Loucy (cell line): ENCODE measurements at regions not wholly inside any gene's neighbourhood (a gene's known extent, or its start where the extent isn't known, plus 50 kb on each side); places are given as distances from the start of the nearest gene placed in this dataset.

Source experiments
- EZH2phosphoT487 ChIP-seq: fragments of 200-600 bp; IDR thresholded peaks from 2 replicates; pipeline ENCODE4 v1.6.1; 2018; ENCODE audit warnings: antibody characterized with exemption, mild to moderate bottlenecking, moderate library complexity, borderline replicate concordance
- TF ChIP-seq, protein P1 (sequence below): fragments of 200-600 bp; sonication (generic); conservative IDR thresholded peaks from 2 replicates; pipeline ENCODE4 v1.5.1; 2014; ENCODE audit warnings: mild to moderate bottlenecking, antibody characterized with exemption, low read length

DNA sequence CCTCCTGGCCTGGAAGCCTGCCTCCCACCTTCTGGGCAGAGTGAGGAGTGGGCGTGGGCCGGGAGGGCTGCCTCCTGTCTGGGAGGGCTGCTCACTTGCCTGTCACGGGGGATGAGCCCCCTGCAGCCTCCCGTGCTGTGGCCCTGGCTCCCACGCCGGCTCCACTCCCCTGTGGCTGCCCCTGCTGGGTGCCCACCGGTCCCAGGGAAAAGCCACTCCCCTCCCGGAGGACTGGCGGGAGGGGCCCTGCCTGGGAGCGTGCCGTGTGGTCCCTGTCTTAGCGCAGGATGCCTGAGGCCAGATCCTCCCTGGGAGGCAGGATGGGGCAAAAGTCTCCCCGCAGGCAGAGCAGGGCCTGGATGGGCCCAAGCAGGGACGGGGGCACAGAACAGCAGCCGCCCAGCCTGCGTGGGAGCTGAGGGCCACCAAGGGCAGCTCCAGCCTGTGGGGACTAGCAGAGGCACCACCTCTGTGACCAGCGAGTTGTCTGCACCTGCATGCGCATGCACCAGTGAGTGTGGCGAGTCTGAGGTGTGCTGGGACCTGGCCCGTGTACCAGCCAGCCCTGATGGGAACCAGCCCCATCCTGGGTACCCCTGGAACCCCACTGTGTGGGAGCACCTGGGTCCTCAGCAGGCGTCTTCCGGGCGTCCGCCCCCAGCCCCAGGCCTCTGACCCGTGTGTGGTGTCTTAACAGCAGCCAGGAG, 339.9 kb downstream of the SEC14L1 start:
- TF ChIP-seq EZH2phosphoT487: no peak
- TF ChIP-seq, protein P1, sequence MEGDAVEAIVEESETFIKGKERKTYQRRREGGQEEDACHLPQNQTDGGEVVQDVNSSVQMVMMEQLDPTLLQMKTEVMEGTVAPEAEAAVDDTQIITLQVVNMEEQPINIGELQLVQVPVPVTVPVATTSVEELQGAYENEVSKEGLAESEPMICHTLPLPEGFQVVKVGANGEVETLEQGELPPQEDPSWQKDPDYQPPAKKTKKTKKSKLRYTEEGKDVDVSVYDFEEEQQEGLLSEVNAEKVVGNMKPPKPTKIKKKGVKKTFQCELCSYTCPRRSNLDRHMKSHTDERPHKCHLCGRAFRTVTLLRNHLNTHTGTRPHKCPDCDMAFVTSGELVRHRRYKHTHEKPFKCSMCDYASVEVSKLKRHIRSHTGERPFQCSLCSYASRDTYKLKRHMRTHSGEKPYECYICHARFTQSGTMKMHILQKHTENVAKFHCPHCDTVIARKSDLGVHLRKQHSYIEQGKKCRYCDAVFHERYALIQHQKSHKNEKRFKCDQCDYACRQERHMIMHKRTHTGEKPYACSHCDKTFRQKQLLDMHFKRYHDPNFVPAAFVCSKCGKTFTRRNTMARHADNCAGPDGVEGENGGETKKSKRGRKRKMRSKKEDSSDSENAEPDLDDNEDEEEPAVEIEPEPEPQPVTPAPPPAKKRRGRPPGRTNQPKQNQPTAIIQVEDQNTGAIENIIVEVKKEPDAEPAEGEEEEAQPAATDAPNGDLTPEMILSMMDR: no peak
